ENCODE measurements at regions not wholly inside any gene's neighbourhood (a gene's known extent, or its start where the extent isn't known, plus 50 kb on each side); places are given as distances from the start of the nearest gene placed in this dataset.
"Not testable (repeated sequence)": the region's sequence is repeated elsewhere in the genome, so short reads cannot be mapped to it uniquely, and the experiment has no call there.

DNA sequence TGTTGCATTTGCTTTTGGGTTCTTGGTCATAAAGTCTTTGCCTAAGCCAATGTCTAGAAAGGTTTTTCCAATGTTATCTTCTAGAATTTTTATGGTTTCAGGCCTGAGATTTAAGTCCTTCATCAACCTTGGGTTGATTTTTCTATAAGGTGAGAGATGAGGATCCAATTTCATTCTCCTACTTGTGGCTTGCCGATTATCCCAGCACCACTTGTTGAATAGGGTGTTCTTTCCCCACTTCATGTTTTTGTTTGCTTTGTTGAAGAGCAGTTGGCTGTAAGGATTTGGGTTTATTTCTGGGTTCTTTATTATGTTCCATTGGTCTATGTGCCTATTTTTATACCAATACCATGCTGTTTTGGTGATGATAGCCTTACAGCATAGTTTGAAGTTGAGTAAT, 615.2 kb downstream of the PTPRC start:
- H3K36me3 Mint-ChIP-seq (ENCODE audit: low read depth): not testable (repeated sequence)

DNA sequence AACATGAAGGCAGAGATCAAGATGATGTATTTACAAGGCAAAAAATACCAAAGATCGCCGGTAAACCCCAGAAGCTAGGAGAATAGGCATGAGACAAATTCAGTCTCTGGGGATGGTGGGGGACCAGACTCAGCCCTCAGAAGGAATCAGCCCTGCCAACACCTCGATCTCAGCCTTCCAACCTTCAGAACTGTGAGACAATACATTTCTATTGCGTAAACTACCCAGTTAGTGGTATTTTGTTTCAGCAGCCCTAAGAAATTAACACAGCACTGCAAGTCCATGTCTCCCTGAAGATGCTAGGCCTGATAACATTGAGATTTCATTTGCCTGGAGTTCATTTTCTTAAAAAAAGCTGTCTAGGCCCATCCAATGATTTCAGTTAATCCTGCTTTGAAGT, 622.5 kb downstream of the PTPRC start:
- H3K27me3 Mint-ChIP-seq (ENCODE audit: low read depth): peaks cover 22% of the 10 kb centered on the region

More for the DNA sequence above, 615.2 kb downstream of the PTPRC start:
- Mint-ChIP-seq H3K27me3 (ENCODE audit: low read depth) (peaks cover 65% of the 10 kb centered on the region), H3K9me3 (peaks cover 17% of the 10 kb centered on the region)
- not testable (repeated sequence) for H3K4me3 Mint-ChIP-seq; H3K4me1 Mint-ChIP-seq (ENCODE audit: low read depth); H3K27ac Mint-ChIP-seq

GRCh38 chr1:199264283-199264682, 625.4 kb downstream of the PTPRC start:
- Mint-ChIP-seq H3K4me3 (no peak overlapping the region), H3K9me3 (no peaks in the 10 kb centered on the region), H3K4me1 (ENCODE audit: low read depth) (no peaks in the 10 kb centered on the region), H3K27ac (no peak overlapping the region), H3K36me3 (ENCODE audit: low read depth) (no peaks in the 10 kb centered on the region), H3K27me3 (ENCODE audit: low read depth) (peaks cover 6% of the 10 kb centered on the region)

More for the DNA sequence above, 622.5 kb downstream of the PTPRC start:
- Mint-ChIP-seq H3K4me1 (ENCODE audit: low read depth) (no peaks in the 10 kb centered on the region), H3K4me3 (no peak overlapping the region), H3K9me3 (peaks cover 4% of the 10 kb centered on the region), H3K27ac (no peak overlapping the region), H3K36me3 (ENCODE audit: low read depth) (no peaks in the 10 kb centered on the region)

DNA sequence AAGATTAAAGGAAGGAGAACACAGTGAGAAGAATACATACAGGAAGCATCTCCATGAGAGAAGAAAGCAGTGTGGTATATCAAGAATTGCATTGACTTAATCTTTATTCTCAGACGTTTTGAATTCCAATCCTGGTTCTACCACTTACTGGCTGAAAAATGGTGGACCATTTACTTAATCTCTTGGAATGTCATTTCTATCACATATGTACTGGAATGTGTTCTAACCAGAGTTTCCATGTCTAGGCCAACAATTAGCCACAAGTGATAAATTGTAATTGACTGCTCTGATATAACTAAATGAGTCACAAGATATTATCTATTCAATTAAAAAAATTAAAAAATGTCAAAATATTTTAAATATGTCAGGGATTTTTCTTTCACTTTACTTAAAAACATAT, 626.1 kb downstream of the PTPRC start:
- Mint-ChIP-seq H3K27ac (no peak overlapping the region), H3K27me3 (ENCODE audit: low read depth) (peaks cover 8% of the 10 kb centered on the region), H3K9me3 (no peaks in the 10 kb centered on the region), H3K36me3 (ENCODE audit: low read depth) (no peaks in the 10 kb centered on the region), H3K4me1 (ENCODE audit: low read depth) (no peaks in the 10 kb centered on the region), H3K4me3 (no peak overlapping the region)

DNA sequence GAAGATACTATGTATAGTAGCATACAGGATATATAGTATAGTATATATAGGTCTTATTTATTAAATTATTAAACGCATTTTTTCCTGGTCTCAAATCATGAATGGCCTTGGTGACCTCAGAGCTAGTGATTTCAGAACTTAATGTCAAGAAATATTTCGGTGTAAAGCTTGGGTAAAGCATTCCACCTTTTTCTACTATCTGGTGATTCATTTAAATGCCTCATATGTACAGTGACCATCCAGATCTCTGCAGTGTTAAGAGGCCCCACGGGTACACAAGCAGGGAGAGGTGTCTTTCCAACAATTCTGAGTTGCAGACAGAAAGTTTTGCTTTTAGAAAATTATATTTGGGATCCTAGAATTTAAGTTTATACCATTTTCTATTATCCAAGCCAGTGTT, 626.5 kb downstream of the PTPRC start:
- Mint-ChIP-seq H3K4me3 (no peak overlapping the region), H3K27me3 (ENCODE audit: low read depth) (peaks cover 10% of the 10 kb centered on the region)

DNA sequence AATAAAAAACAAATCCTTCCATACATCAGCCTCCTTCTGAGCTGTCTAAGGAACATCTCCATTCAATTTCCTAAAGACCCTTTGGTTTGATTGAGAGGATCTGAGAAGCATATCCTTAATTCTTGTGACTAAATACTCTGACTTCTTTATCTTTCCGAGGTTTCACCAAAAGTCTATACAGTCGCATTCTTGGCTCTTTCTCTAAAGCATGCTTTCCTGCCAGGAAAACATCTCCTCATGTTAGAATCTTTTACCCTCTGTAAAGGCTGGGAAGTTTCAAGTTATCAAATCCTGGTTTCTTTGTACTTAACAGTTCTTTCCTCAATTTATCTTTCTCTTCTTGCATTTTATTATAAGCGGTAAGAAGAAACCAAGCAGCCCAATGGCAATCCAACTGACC, 630.4 kb downstream of the PTPRC start:
- no peak overlapping the region for H3K27ac Mint-ChIP-seq
- no peak overlapping the region for H3K4me3 Mint-ChIP-seq
- H3K4me1 Mint-ChIP-seq (ENCODE audit: low read depth): no peaks in the 10 kb centered on the region
- no peaks in the 10 kb centered on the region for H3K9me3 Mint-ChIP-seq
- H3K27me3 Mint-ChIP-seq (ENCODE audit: low read depth): peaks cover 13% of the 10 kb centered on the region
- no peaks in the 10 kb centered on the region for H3K36me3 Mint-ChIP-seq (ENCODE audit: low read depth)

More for the DNA sequence above, 626.5 kb downstream of the PTPRC start:
- H3K9me3 Mint-ChIP-seq: no peaks in the 10 kb centered on the region
- no peaks in the 10 kb centered on the region for H3K36me3 Mint-ChIP-seq (ENCODE audit: low read depth)
- H3K27ac Mint-ChIP-seq: no peak overlapping the region
- H3K4me1 Mint-ChIP-seq (ENCODE audit: low read depth): no peaks in the 10 kb centered on the region

GRCh38 chr1:199272139-199272544, 633.3 kb downstream of the PTPRC start:
- no peak overlapping the region for H3K4me3 Mint-ChIP-seq
- H3K27ac Mint-ChIP-seq: no peak overlapping the region
- H3K9me3 Mint-ChIP-seq: no peaks in the 10 kb centered on the region
- no peaks in the 10 kb centered on the region for H3K36me3 Mint-ChIP-seq (ENCODE audit: low read depth)
- no peaks in the 10 kb centered on the region for H3K4me1 Mint-ChIP-seq (ENCODE audit: low read depth)
- peaks cover 21% of the 10 kb centered on the region for H3K27me3 Mint-ChIP-seq (ENCODE audit: low read depth)

- H3K9me3 Mint-ChIP-seq: no peaks in the 10 kb centered on the region
- peaks cover 22% of the 10 kb centered on the region for H3K27me3 Mint-ChIP-seq (ENCODE audit: low read depth)
- no peaks in the 10 kb centered on the region for H3K36me3 Mint-ChIP-seq (ENCODE audit: low read depth)
- no peak overlapping the region for H3K4me3 Mint-ChIP-seq
- H3K27ac Mint-ChIP-seq: no peak overlapping the region
- no peaks in the 10 kb centered on the region for H3K4me1 Mint-ChIP-seq (ENCODE audit: low read depth)
Measured at GRCh38 chr1:199272628-199273086, 633.8 kb downstream of the PTPRC start.

DNA sequence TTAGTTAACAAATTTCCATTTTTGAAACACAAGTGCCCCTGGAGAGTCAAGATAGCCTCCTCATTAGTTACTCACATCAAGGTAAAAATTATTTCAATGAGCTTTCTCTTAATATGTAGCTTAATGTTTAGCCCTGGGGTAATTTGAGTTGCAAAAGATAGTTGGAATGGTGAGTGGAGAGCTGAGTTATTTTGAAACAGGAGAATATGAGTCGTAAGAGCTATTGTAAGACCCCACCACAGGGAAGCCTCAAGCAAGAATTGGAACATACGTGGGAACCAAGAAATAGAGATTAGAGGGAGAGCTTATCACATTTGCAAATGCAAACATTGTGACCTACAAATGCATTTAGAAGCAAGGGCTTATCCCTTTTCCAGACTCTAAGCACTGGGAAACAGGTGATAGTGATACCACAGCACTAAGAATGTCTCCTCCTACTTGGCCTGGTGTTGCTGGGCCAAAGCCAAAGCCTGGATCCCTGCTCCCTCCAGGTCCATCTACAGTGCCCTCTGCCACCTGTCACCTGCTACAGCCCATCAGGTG, 635.1 kb downstream of the PTPRC start:
- Mint-ChIP-seq H3K27me3 (ENCODE audit: low read depth) (peaks cover 22% of the 10 kb centered on the region), H3K4me3 (no peak overlapping the region), H3K9me3 (no peaks in the 10 kb centered on the region), H3K4me1 (ENCODE audit: low read depth) (no peaks in the 10 kb centered on the region), H3K36me3 (ENCODE audit: low read depth) (no peaks in the 10 kb centered on the region), H3K27ac (no peak overlapping the region)

GRCh38 chr1:199279067-199279466, 640.2 kb downstream of the PTPRC start:
- H3K36me3 Mint-ChIP-seq (ENCODE audit: low read depth): no peaks in the 10 kb centered on the region
- no peak overlapping the region for H3K4me3 Mint-ChIP-seq
- H3K4me1 Mint-ChIP-seq (ENCODE audit: low read depth): peaks cover 4% of the 10 kb centered on the region
- H3K9me3 Mint-ChIP-seq: no peaks in the 10 kb centered on the region
- H3K27me3 Mint-ChIP-seq (ENCODE audit: low read depth): peaks cover 12% of the 10 kb centered on the region
- H3K27ac Mint-ChIP-seq: no peak overlapping the region

DNA sequence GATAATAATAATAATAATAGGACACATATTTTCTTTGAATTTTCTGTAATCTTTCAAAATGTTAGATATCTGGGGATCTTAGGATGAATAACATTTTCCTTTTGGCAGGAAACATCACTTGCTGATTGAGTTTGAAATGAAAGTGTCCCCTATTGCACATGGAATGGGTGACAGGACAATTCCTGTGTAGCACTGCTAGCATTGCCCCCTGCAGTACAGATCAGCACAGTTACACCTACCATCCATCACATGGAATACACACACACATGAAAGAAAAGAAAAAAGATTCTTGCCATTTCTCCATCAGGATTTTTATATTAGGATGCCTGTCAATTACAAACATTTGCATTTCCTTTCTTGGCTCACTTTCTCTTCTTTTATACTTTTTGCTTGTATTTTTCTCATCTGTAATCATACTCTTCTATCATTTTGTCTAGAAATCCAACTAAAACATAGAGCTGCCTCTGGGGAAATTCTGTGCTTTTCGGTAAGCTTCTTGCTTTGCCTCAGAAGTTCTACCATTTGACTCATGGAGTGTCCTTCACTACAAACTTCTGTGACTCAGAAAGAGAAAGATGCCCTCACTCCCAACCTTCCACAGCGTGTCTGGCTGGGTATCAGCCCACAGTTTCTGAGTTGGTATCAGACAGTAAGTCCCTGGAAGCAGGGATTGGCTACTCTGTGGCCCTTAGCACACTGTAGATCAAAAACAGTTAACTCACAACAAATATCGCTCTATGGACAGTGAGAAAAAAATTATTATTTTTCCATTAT, 641.2 kb downstream of the PTPRC start:
- Mint-ChIP-seq H3K4me3 (no peak overlapping the region), H3K27ac (no peak overlapping the region), H3K9me3 (no peaks in the 10 kb centered on the region), H3K27me3 (ENCODE audit: low read depth) (peaks cover 9% of the 10 kb centered on the region), H3K4me1 (ENCODE audit: low read depth) (peaks cover 4% of the 10 kb centered on the region), H3K36me3 (ENCODE audit: low read depth) (no peaks in the 10 kb centered on the region)

GRCh38 chr1:199282751-199283305, 644.0 kb downstream of the PTPRC start:
- Mint-ChIP-seq H3K27ac (no peak overlapping the region), H3K27me3 (ENCODE audit: low read depth) (peaks cover 12% of the 10 kb centered on the region), H3K36me3 (ENCODE audit: low read depth) (no peaks in the 10 kb centered on the region), H3K9me3 (no peaks in the 10 kb centered on the region), H3K4me1 (ENCODE audit: low read depth) (peaks cover 4% of the 10 kb centered on the region), H3K4me3 (no peak overlapping the region)

- no peaks in the 10 kb centered on the region for H3K36me3 Mint-ChIP-seq (ENCODE audit: low read depth)
- H3K27ac Mint-ChIP-seq: no peak overlapping the region
- H3K27me3 Mint-ChIP-seq (ENCODE audit: low read depth): peaks cover 17% of the 10 kb centered on the region
- no peak overlapping the region for H3K4me3 Mint-ChIP-seq
- peaks cover 4% of the 10 kb centered on the region for H3K4me1 Mint-ChIP-seq (ENCODE audit: low read depth)
- no peaks in the 10 kb centered on the region for H3K9me3 Mint-ChIP-seq
Measured at GRCh38 chr1:199283794-199284193, 645.0 kb downstream of the PTPRC start.

- Mint-ChIP-seq H3K4me1 (ENCODE audit: low read depth) (peaks cover 4% of the 10 kb centered on the region), H3K36me3 (ENCODE audit: low read depth) (no peaks in the 10 kb centered on the region), H3K9me3 (no peaks in the 10 kb centered on the region), H3K27ac (no peak overlapping the region), H3K4me3 (no peak overlapping the region), H3K27me3 (ENCODE audit: low read depth) (peaks cover 33% of the 10 kb centered on the region)
Measured at GRCh38 chr1:199287206-199287605, 648.4 kb downstream of the PTPRC start.

DNA sequence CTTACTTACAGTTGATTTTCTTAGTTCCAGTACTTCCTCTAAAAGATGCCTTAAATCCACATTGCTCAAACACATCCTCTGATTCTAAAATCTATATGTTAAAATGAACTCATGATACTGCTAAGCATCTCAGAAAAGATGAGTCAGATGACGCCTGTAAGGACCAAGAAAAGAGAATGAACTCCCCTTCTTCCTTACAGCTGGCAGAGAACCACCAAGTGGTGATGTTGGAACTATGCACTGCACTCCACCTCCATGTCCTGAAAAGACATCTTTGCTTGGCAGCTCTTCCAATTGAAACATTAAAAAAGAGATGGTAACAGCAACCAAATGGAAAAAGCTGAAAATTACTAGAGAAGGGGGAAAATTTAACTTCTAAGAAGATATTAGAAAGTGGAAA, 648.8 kb downstream of the PTPRC start:
- no peak overlapping the region for H3K27ac Mint-ChIP-seq
- H3K4me3 Mint-ChIP-seq: no peak overlapping the region
- H3K4me1 Mint-ChIP-seq (ENCODE audit: low read depth): peaks cover 4% of the 10 kb centered on the region
- no peaks in the 10 kb centered on the region for H3K36me3 Mint-ChIP-seq (ENCODE audit: low read depth)
- no peaks in the 10 kb centered on the region for H3K9me3 Mint-ChIP-seq
- peaks cover 33% of the 10 kb centered on the region for H3K27me3 Mint-ChIP-seq (ENCODE audit: low read depth)
